Activated naive CD4-positive, alpha-beta T cell (primary cell): ENCODE measurements at regions not wholly inside any gene's neighbourhood (a gene's known extent, or its start where the extent isn't known, plus 50 kb on each side); places are given as distances from the start of the nearest gene placed in this dataset.

Source experiments
- DNase-seq, 4 experiments: peaks; one replicate each; lab custom pipeline; 2025; lab: John Stamatoyannopoulos, UW

GRCh38 chr16:87067836-87068761 lies 249.1 kb downstream of the C16orf95 start:
- DNase-seq = no peak

GRCh38 chr16:87068762-87069150 lies 248.4 kb downstream of the C16orf95 start:
- no peak for DNase-seq

GRCh38 chr16:87070657-87071056 lies 246.5 kb downstream of the C16orf95 start:
- DNase-seq = no peak

GRCh38 chr16:87072101-87072500 lies 245.1 kb downstream of the C16orf95 start:
- no peak for DNase-seq

- DNase-seq = no peak
These were observed 242.4 kb downstream of the C16orf95 start for GRCh38 chr16:87074641-87075318.

GRCh38 chr16:87075319-87075860 lies 241.8 kb downstream of the C16orf95 start:
- DNase-seq = no peak

GRCh38 chr16:87076331-87076949 lies 240.8 kb downstream of the C16orf95 start:
- no peak for DNase-seq

GRCh38 chr16:87076950-87077749 lies 240.0 kb downstream of the C16orf95 start:
- no peak for DNase-seq

- DNase-seq = no peak
These were observed 239.5 kb downstream of the C16orf95 start for GRCh38 chr16:87077750-87078127.

- no peak for DNase-seq
These were observed 236.5 kb downstream of the C16orf95 start for GRCh38 chr16:87080571-87081167.

- DNase-seq = no peak
These were observed 231.8 kb downstream of the C16orf95 start for GRCh38 chr16:87085441-87085840.

GRCh38 chr16:87086156-87086555 lies 231.0 kb downstream of the C16orf95 start:
- no peak for DNase-seq

- DNase-seq = no peak
These were observed 230.6 kb downstream of the C16orf95 start for GRCh38 chr16:87086575-87086974.

- DNase-seq = no peak
These were observed 224.2 kb downstream of the C16orf95 start for GRCh38 chr16:87092958-87093357.

GRCh38 chr16:87093804-87094555 lies 223.2 kb downstream of the C16orf95 start:
- DNase-seq = no peak

GRCh38 chr16:87094556-87094865 lies 222.7 kb downstream of the C16orf95 start:
- no peak for DNase-seq

GRCh38 chr16:87095271-87095670 lies 221.9 kb downstream of the C16orf95 start:
- DNase-seq = no peak

- DNase-seq = no peak
These were observed 220.4 kb downstream of the C16orf95 start for GRCh38 chr16:87096746-87097333.

GRCh38 chr16:87098361-87098760 lies 218.8 kb downstream of the C16orf95 start:
- no peak for DNase-seq

- DNase-seq = no peak
These were observed 218.0 kb downstream of the C16orf95 start for GRCh38 chr16:87098976-87099720.
